ENCODE measurements at regions not wholly inside any gene's neighbourhood (a gene's known extent, or its start where the extent isn't known, plus 50 kb on each side); places are given as distances from the start of the nearest gene placed in this dataset.

GRCh38 chr6:71106276-71106675 is 149.4 kb upstream of the B3GAT2 start:
- peaks cover 2 to 15% (median 11%) of the 10 kb centered on the region in 5 donors for H3K4me1 ChIP-seq (ENCODE audit: control insufficient read depth in 5 of 5, insufficient read depth in 5 of 5, low read length in 5 of 5)

GRCh38 chr6:71107911-71108420 is 151.1 kb upstream of the B3GAT2 start:
- H3K9ac ChIP-seq (ENCODE audit: low read length in 5 of 5): peak overlapping the region in 4 of 5 donors; percentile 3 to 57 (median 33)
- peak overlapping the region; percentile 23 to 63 (median 47) for H3K4me3 ChIP-seq (ENCODE audit: low read depth in 1 of 5, low read length in 5 of 5)
- peak overlapping the region; percentile 65 for H3K27ac ChIP-seq (ENCODE audit: low read depth, low read length)
- H3K4me1 ChIP-seq (ENCODE audit: control insufficient read depth in 5 of 5, insufficient read depth in 5 of 5, low read length in 5 of 5): peaks cover 2 to 15% (median 11%) of the 10 kb centered on the region in 5 donors
- H3K27me3 ChIP-seq (ENCODE audit: control insufficient read depth in 5 of 5, insufficient read depth in 4 of 5, low read length in 5 of 5): no peaks in the 10 kb centered on the region
- H3K9me3 ChIP-seq (ENCODE audit: control insufficient read depth in 5 of 5, low read length in 5 of 5): no peaks in the 10 kb centered on the region
- no peaks in the 10 kb centered on the region for H3K36me3 ChIP-seq (ENCODE audit: control insufficient read depth in 5 of 5, insufficient read depth in 5 of 5, low read length in 5 of 5)

More at GRCh38 chr6:71106276-71106675, 149.4 kb upstream of the B3GAT2 start:
- H3K36me3 ChIP-seq (ENCODE audit: control insufficient read depth in 5 of 5, insufficient read depth in 5 of 5, low read length in 5 of 5): no peaks in the 10 kb centered on the region
- H3K27me3 ChIP-seq (ENCODE audit: control insufficient read depth in 5 of 5, insufficient read depth in 4 of 5, low read length in 5 of 5): no peaks in the 10 kb centered on the region
- no peaks in the 10 kb centered on the region for H3K9me3 ChIP-seq (ENCODE audit: control insufficient read depth in 5 of 5, low read length in 5 of 5)
- H3K9ac ChIP-seq (ENCODE audit: low read length in 5 of 5): no peak overlapping the region
- H3K4me3 ChIP-seq (ENCODE audit: low read depth in 1 of 5, low read length in 5 of 5): no peak overlapping the region
- no peak overlapping the region for H3K27ac ChIP-seq (ENCODE audit: low read depth, low read length)

- Histone ChIP-seq H3K36me3 (ENCODE audit: control insufficient read depth in 5 of 5, insufficient read depth in 5 of 5, low read length in 5 of 5) (no peaks in the 10 kb centered on the region), H3K4me1 (ENCODE audit: control insufficient read depth in 5 of 5, insufficient read depth in 5 of 5, low read length in 5 of 5) (no peaks in the 10 kb centered on the region), H3K27me3 (ENCODE audit: control insufficient read depth in 5 of 5, insufficient read depth in 4 of 5, low read length in 5 of 5) (no peaks in the 10 kb centered on the region), H3K27ac (ENCODE audit: low read depth, low read length) (no peak overlapping the region), H3K9ac (ENCODE audit: low read length in 5 of 5) (no peak overlapping the region), H3K4me3 (ENCODE audit: low read depth in 1 of 5, low read length in 5 of 5) (no peak overlapping the region), H3K9me3 (ENCODE audit: control insufficient read depth in 5 of 5, low read length in 5 of 5) (peaks cover 0 to 5% (median 2%) of the 10 kb centered on the region in 5 donors)
Observed at GRCh38 chr6:71114544-71114943, 157.7 kb upstream of the B3GAT2 start.

GRCh38 chr6:71114986-71115385 is 158.1 kb upstream of the B3GAT2 start:
- H3K4me1 ChIP-seq (ENCODE audit: control insufficient read depth in 5 of 5, insufficient read depth in 5 of 5, low read length in 5 of 5): no peaks in the 10 kb centered on the region
- no peaks in the 10 kb centered on the region for H3K36me3 ChIP-seq (ENCODE audit: control insufficient read depth in 5 of 5, insufficient read depth in 5 of 5, low read length in 5 of 5)
- no peak overlapping the region for H3K4me3 ChIP-seq (ENCODE audit: low read depth in 1 of 5, low read length in 5 of 5)
- no peaks in the 10 kb centered on the region for H3K27me3 ChIP-seq (ENCODE audit: control insufficient read depth in 5 of 5, insufficient read depth in 4 of 5, low read length in 5 of 5)
- H3K27ac ChIP-seq (ENCODE audit: low read depth, low read length): no peak overlapping the region
- no peak overlapping the region for H3K9ac ChIP-seq (ENCODE audit: low read length in 5 of 5)
- H3K9me3 ChIP-seq (ENCODE audit: control insufficient read depth in 5 of 5, low read length in 5 of 5): peaks cover 0 to 7% (median 6%) of the 10 kb centered on the region in 5 donors

GRCh38 chr6:71119560-71119959 is 162.7 kb upstream of the B3GAT2 start:
- H3K36me3 ChIP-seq (ENCODE audit: control insufficient read depth in 5 of 5, insufficient read depth in 5 of 5, low read length in 5 of 5): no peaks in the 10 kb centered on the region

GRCh38 chr6:71123051-71123450 is 165.6 kb upstream of the OGFRL1 start:
- H3K9me3 ChIP-seq (ENCODE audit: control insufficient read depth in 5 of 5, low read length in 5 of 5): peaks cover 0 to 19% (median 12%) of the 10 kb centered on the region in 5 donors
- H3K27ac ChIP-seq (ENCODE audit: low read depth, low read length): no peak overlapping the region
- no peaks in the 10 kb centered on the region for H3K36me3 ChIP-seq (ENCODE audit: control insufficient read depth in 5 of 5, insufficient read depth in 5 of 5, low read length in 5 of 5)
- H3K4me3 ChIP-seq (ENCODE audit: low read depth in 1 of 5, low read length in 5 of 5): no peak overlapping the region
- no peak overlapping the region for H3K9ac ChIP-seq (ENCODE audit: low read length in 5 of 5)
- peaks cover 0 to 2% (median 0%) of the 10 kb centered on the region in 5 donors for H3K4me1 ChIP-seq (ENCODE audit: control insufficient read depth in 5 of 5, insufficient read depth in 5 of 5, low read length in 5 of 5)
- H3K27me3 ChIP-seq (ENCODE audit: control insufficient read depth in 5 of 5, insufficient read depth in 4 of 5, low read length in 5 of 5): no peaks in the 10 kb centered on the region

More at GRCh38 chr6:71119560-71119959, 162.7 kb upstream of the B3GAT2 start:
- peaks cover 0 to 2% (median 0%) of the 10 kb centered on the region in 5 donors for H3K4me1 ChIP-seq (ENCODE audit: control insufficient read depth in 5 of 5, insufficient read depth in 5 of 5, low read length in 5 of 5)
- peaks cover 0 to 12% (median 7%) of the 10 kb centered on the region in 5 donors for H3K9me3 ChIP-seq (ENCODE audit: control insufficient read depth in 5 of 5, low read length in 5 of 5)
- no peak overlapping the region for H3K4me3 ChIP-seq (ENCODE audit: low read depth in 1 of 5, low read length in 5 of 5)
- no peak overlapping the region for H3K9ac ChIP-seq (ENCODE audit: low read length in 5 of 5)
- no peak overlapping the region for H3K27ac ChIP-seq (ENCODE audit: low read depth, low read length)
- no peaks in the 10 kb centered on the region for H3K27me3 ChIP-seq (ENCODE audit: control insufficient read depth in 5 of 5, insufficient read depth in 4 of 5, low read length in 5 of 5)

GRCh38 chr6:71124340-71124739 is 164.3 kb upstream of the OGFRL1 start:
- no peak overlapping the region for H3K27ac ChIP-seq (ENCODE audit: low read depth, low read length)
- H3K4me3 ChIP-seq (ENCODE audit: low read depth in 1 of 5, low read length in 5 of 5): no peak overlapping the region
- H3K9ac ChIP-seq (ENCODE audit: low read length in 5 of 5): no peak overlapping the region

GRCh38 chr6:71125216-71125615 is 163.4 kb upstream of the OGFRL1 start:
- H3K27me3 ChIP-seq (ENCODE audit: control insufficient read depth in 5 of 5, insufficient read depth in 4 of 5, low read length in 5 of 5): no peaks in the 10 kb centered on the region
- no peak overlapping the region for H3K4me3 ChIP-seq (ENCODE audit: low read depth in 1 of 5, low read length in 5 of 5)
- H3K27ac ChIP-seq (ENCODE audit: low read depth, low read length): no peak overlapping the region
- H3K9me3 ChIP-seq (ENCODE audit: control insufficient read depth in 5 of 5, low read length in 5 of 5): peaks cover 0 to 11% (median 6%) of the 10 kb centered on the region in 5 donors
- peaks cover 0 to 2% (median 0%) of the 10 kb centered on the region in 5 donors for H3K4me1 ChIP-seq (ENCODE audit: control insufficient read depth in 5 of 5, insufficient read depth in 5 of 5, low read length in 5 of 5)
- no peaks in the 10 kb centered on the region for H3K36me3 ChIP-seq (ENCODE audit: control insufficient read depth in 5 of 5, insufficient read depth in 5 of 5, low read length in 5 of 5)
- H3K9ac ChIP-seq (ENCODE audit: low read length in 5 of 5): no peak overlapping the region

More at GRCh38 chr6:71124340-71124739, 164.3 kb upstream of the OGFRL1 start:
- H3K9me3 ChIP-seq (ENCODE audit: control insufficient read depth in 5 of 5, low read length in 5 of 5): peaks cover 0 to 19% (median 10%) of the 10 kb centered on the region in 5 donors
- no peaks in the 10 kb centered on the region for H3K36me3 ChIP-seq (ENCODE audit: control insufficient read depth in 5 of 5, insufficient read depth in 5 of 5, low read length in 5 of 5)
- no peaks in the 10 kb centered on the region for H3K27me3 ChIP-seq (ENCODE audit: control insufficient read depth in 5 of 5, insufficient read depth in 4 of 5, low read length in 5 of 5)
- H3K4me1 ChIP-seq (ENCODE audit: control insufficient read depth in 5 of 5, insufficient read depth in 5 of 5, low read length in 5 of 5): peaks cover 0 to 2% (median 0%) of the 10 kb centered on the region in 5 donors

- Histone ChIP-seq H3K27ac (ENCODE audit: low read depth, low read length) (no peak overlapping the region), H3K4me1 (ENCODE audit: control insufficient read depth in 5 of 5, insufficient read depth in 5 of 5, low read length in 5 of 5) (peaks cover 0 to 2% (median 0%) of the 10 kb centered on the region in 5 donors), H3K9me3 (ENCODE audit: control insufficient read depth in 5 of 5, low read length in 5 of 5) (peaks cover 0 to 7% (median 6%) of the 10 kb centered on the region in 5 donors), H3K9ac (ENCODE audit: low read length in 5 of 5) (no peak overlapping the region), H3K27me3 (ENCODE audit: control insufficient read depth in 5 of 5, insufficient read depth in 4 of 5, low read length in 5 of 5) (no peaks in the 10 kb centered on the region), H3K4me3 (ENCODE audit: low read depth in 1 of 5, low read length in 5 of 5) (no peak overlapping the region), H3K36me3 (ENCODE audit: control insufficient read depth in 5 of 5, insufficient read depth in 5 of 5, low read length in 5 of 5) (no peaks in the 10 kb centered on the region)
Observed at GRCh38 chr6:71126506-71126905, 162.1 kb upstream of the OGFRL1 start.

GRCh38 chr6:71127374-71127773 is 161.2 kb upstream of the OGFRL1 start:
- no peak overlapping the region for H3K27ac ChIP-seq (ENCODE audit: low read depth, low read length)
- H3K9ac ChIP-seq (ENCODE audit: low read length in 5 of 5): no peak overlapping the region
- H3K4me3 ChIP-seq (ENCODE audit: low read depth in 1 of 5, low read length in 5 of 5): no peak overlapping the region
- no peaks in the 10 kb centered on the region for H3K36me3 ChIP-seq (ENCODE audit: control insufficient read depth in 5 of 5, insufficient read depth in 5 of 5, low read length in 5 of 5)
- H3K27me3 ChIP-seq (ENCODE audit: control insufficient read depth in 5 of 5, insufficient read depth in 4 of 5, low read length in 5 of 5): no peaks in the 10 kb centered on the region
- peaks cover 0 to 7% (median 6%) of the 10 kb centered on the region in 5 donors for H3K9me3 ChIP-seq (ENCODE audit: control insufficient read depth in 5 of 5, low read length in 5 of 5)
- H3K4me1 ChIP-seq (ENCODE audit: control insufficient read depth in 5 of 5, insufficient read depth in 5 of 5, low read length in 5 of 5): peaks cover 0 to 2% (median 0%) of the 10 kb centered on the region in 5 donors

Measured in subcutaneous abdominal adipose tissue (tissue), 5 donors.